HepG2 (cell line): ENCODE measurements at regions not wholly inside any gene's neighbourhood (a gene's known extent, or its start where the extent isn't known, plus 50 kb on each side); places are given as distances from the start of the nearest gene placed in this dataset.

Source experiments
- ATAC-seq: fragments of 200-7000 bp; cut with Tn5 transposase; 3 replicates; pipeline ENCODE4 v1.9.1; 2020; ENCODE audit warnings: mild to moderate bottlenecking, moderate library complexity
- BruUV-seq: library from RNA; stranded (reverse); fragments of 400-500 nt; replicated peaks from 2 replicates; lab custom pipeline; 2021; lab: Mats Ljungman, UMichigan
- CTCF ChIA-PET: fragments of 300-600 bp; formaldehyde crosslinking; extraction: SDS; loops from one replicate; lab custom pipeline; 2021; ENCODE audit warnings: low total read pairs, inconsistent platforms, low intra/inter-chr PET ratio; lab: Yijun Ruan, JAX
- POLR2A ChIA-PET: fragments of 350-600 bp; sonication (Branson Sonifier 250); formaldehyde crosslinking; loops from one replicate; lab custom pipeline; 2020; ENCODE audit warnings: antibody characterized with exemption, inconsistent platforms; lab: Yijun Ruan, JAX
- DNase-seq: peaks from one replicate; pipeline ENCODE4 v3.0.0-alpha.2; 2015; ENCODE audit warnings: low spot score
- FAIRE-seq: peaks from 3 replicates; lab custom pipeline; 2011; peaks lifted over from hg19 to GRCh38; lab: Jason Lieb, UNC
- H2AFZ ChIP-seq: one replicate; pipeline ENCODE4 v1.6.1; 2011; ENCODE audit warnings: low read length, inconsistent platforms
- H3K27ac ChIP-seq: fragments of 300-600 bp; 3 replicates; pipeline ENCODE4 v1.8.0; 2011; ENCODE audit warnings: mixed run types, mild to moderate bottlenecking, mixed read lengths, low read length, inconsistent platforms; ENCODE audit not compliant: insufficient read depth; ENCODE audit errors: extremely low read length
- H3K27me3 ChIP-seq, 2 experiments: fragments of 200-600 bp in 1 of 2; 2 replicates in 1 of 2; 3 replicates in 1 of 2; pipeline versions ENCODE4 v1.6.0 to v1.8.0; 2011; ENCODE audit warnings: low read length in 2 of 2, mild to moderate bottlenecking in 2 of 2, moderate library complexity in 2 of 2, inconsistent platforms in 1 of 2; ENCODE audit not compliant: insufficient read depth in 2 of 2, control insufficient read depth in 1 of 2
- H3K36me3 ChIP-seq, 2 experiments: fragments of 200-600 bp in 1 of 2; replicated peaks in 1 of 2; 2 replicates in 1 of 2; 3 replicates in 1 of 2; pipeline versions ENCODE4 v1.5.1 to v1.8.0; 2011; ENCODE audit warnings: low read length in 2 of 2, inconsistent platforms in 1 of 2; ENCODE audit not compliant: insufficient read depth in 2 of 2, control insufficient read depth in 1 of 2
- H3K4me1 ChIP-seq: 2 replicates; pipeline ENCODE4 v1.5.1; 2012; ENCODE audit warnings: low read length, inconsistent platforms; ENCODE audit not compliant: insufficient read depth
- H3K4me2 ChIP-seq: 2 replicates; pipeline ENCODE4 v1.6.0; 2011; ENCODE audit warnings: low read depth, low read length, inconsistent platforms
- H3K4me3 ChIP-seq, 3 experiments: fragments of 200-600 bp in 1 of 3; sonication (generic), shearing (Covaris generic) in 1 of 3; replicated peaks in 1 of 3; 2 replicates each; pipeline ENCODE4 v1.5.1; 2011 to 2016; ENCODE audit warnings: low read length in 3 of 3, inconsistent platforms in 2 of 3, low read depth in 2 of 3, mild to moderate bottlenecking in 2 of 3, control low read depth in 1 of 3, mixed read lengths in 1 of 3; ENCODE audit not compliant: insufficient read depth in 1 of 3
- H3K79me2 ChIP-seq: one replicate; pipeline ENCODE4 v1.6.1; 2011; ENCODE audit warnings: low read length, inconsistent platforms; ENCODE audit not compliant: insufficient read depth
- H3K9ac ChIP-seq: 2 replicates; pipeline ENCODE4 v1.6.0; 2011; ENCODE audit warnings: mild to moderate bottlenecking, low read depth, low read length, inconsistent platforms; ENCODE audit not compliant: insufficient read depth
- H3K9me3 ChIP-seq: 2 replicates; pipeline ENCODE4 v1.5.1; 2012; ENCODE audit warnings: mild to moderate bottlenecking, low read length
- H4K20me1 ChIP-seq: 2 replicates; pipeline ENCODE4 v1.6.0; 2011; ENCODE audit warnings: inconsistent platforms, mild to moderate bottlenecking, low read length, moderate library complexity; ENCODE audit not compliant: insufficient read depth
- ATF7 ChIP-seq, 2 experiments: fragments of 450-650 bp in 1 of 2; sonication (generic) in 1 of 2; formaldehyde crosslinking in 1 of 2; IDR thresholded peaks; 2 replicates each; pipeline versions ENCODE4 v1.4.0 to v1.6.1; 2016 to 2020; ENCODE audit warnings: antibody characterized with exemption in 1 of 2, mild to moderate bottlenecking in 1 of 2, missing genetic modification reagents in 1 of 2
- ESRRA ChIP-seq: sonication (generic); formaldehyde crosslinking; IDR thresholded peaks from 2 replicates; pipeline ENCODE4 v1.5.1; 2020; ENCODE audit warnings: mild to moderate bottlenecking, low read depth, missing genetic modification reagents
- HDAC6 ChIP-seq: fragments of 200-600 bp; sonication (generic); IDR thresholded peaks from 2 replicates; pipeline ENCODE4 v1.7.0; 2017; ENCODE audit warnings: mild to moderate bottlenecking, antibody characterized with exemption, low read length, low read depth
- KDM2A ChIP-seq: sonication (generic); formaldehyde crosslinking; IDR thresholded peaks from 2 replicates; pipeline ENCODE4 v1.4.0; 2020; ENCODE audit warnings: low read depth, missing genetic modification reagents, borderline replicate concordance
- NFE2 ChIP-seq: sonication (generic); formaldehyde crosslinking; IDR thresholded peaks from 2 replicates; pipeline ENCODE4 v1.4.0; 2020; ENCODE audit warnings: missing genetic modification reagents
- SMARCC2 ChIP-seq: fragments of 450-650 bp; IDR thresholded peaks from 2 replicates; pipeline ENCODE4 v1.6.1; 2017; ENCODE audit warnings: antibody characterized with exemption, mild to moderate bottlenecking
- TARDBP ChIP-seq: sonication (generic); formaldehyde crosslinking; IDR thresholded peaks from 2 replicates; pipeline ENCODE4 v1.8.0; 2022; ENCODE audit warnings: mild to moderate bottlenecking, missing genetic modification reagents
- TFDP2 ChIP-seq: sonication (generic); formaldehyde crosslinking; IDR thresholded peaks from 2 replicates; pipeline ENCODE4 v1.4.0; 2020; ENCODE audit warnings: missing genetic modification reagents
- U2AF2 ChIP-seq: fragments of 200-400 bp; formaldehyde crosslinking; IDR thresholded peaks from 2 replicates; pipeline ENCODE4 v1.6.1; 2017; ENCODE audit warnings: low read depth, mild to moderate bottlenecking, low read length
- ZFP62 ChIP-seq: sonication (generic); formaldehyde crosslinking; IDR thresholded peaks from 2 replicates; pipeline ENCODE4 v1.4.0; 2020; ENCODE audit warnings: missing genetic modification reagents
- ZNF24 ChIP-seq: fragments of 450-650 bp; IDR thresholded peaks from 2 replicates; pipeline ENCODE4 v1.6.1; 2017; ENCODE audit warnings: antibody characterized with exemption, mild to moderate bottlenecking
- ZNF484 ChIP-seq: sonication (generic); formaldehyde crosslinking; IDR thresholded peaks from 2 replicates; pipeline ENCODE4 v1.5.1; 2020; ENCODE audit warnings: mild to moderate bottlenecking, low read depth, missing genetic modification reagents, borderline replicate concordance
- WGBS: methylation state at CpG from one replicate; pipeline ENCODE4 v1.1.6; 2017; ENCODE audit warnings: low lambda C conversion rate; 5-methylcytosine and 5-hydroxymethylcytosine counted together
- in situ Hi-C: cut with HindIII; loops from 2 replicates; pipeline ENCODE4 v1.10.0; 2017; ENCODE audit warnings: low pct_unique_long_range_greater_than_20kb; ENCODE audit not compliant: extremely low pct_ligation_motif_present
- intact Hi-C: fragments of 100-400 bp; cut with micrococcal nuclease; formaldehyde crosslinking; loops from one replicate; pipeline ENCODE4 v1.10.0; 2022; ENCODE audit not compliant: unreplicated experiment
- TF ChIP-seq, protein P1 (sequence below): sonication (generic); formaldehyde crosslinking; IDR thresholded peaks from 2 replicates; pipeline ENCODE4 v1.4.0; 2020; ENCODE audit warnings: mild to moderate bottlenecking, low read depth, missing genetic modification reagents

- H3K4me1 ChIP-seq, result peaks cover 25% of the 10 kb centered on the region
- ChIA-PET CTCF (no interaction called here), POLR2A (no interaction called here)
- ATAC-seq (no peak), FAIRE-seq (no peak), DNase-seq (no peak)
- no peaks in the 10 kb centered on the region for H3K79me2 ChIP-seq
- no peaks in the 10 kb centered on the region for H3K9me3 ChIP-seq
- in situ Hi-C loops, result no loop called here
- intact Hi-C loops, result no loop called here
- H3K9ac ChIP-seq, result no peak overlapping the region
- H3K4me2 ChIP-seq, result no peak overlapping the region
- no TSS peak for BruUV-seq
- no peak overlapping the region for H3K4me3 ChIP-seq
- no peaks in the 10 kb centered on the region for H3K36me3 ChIP-seq
- H3K27me3 ChIP-seq, result no peaks in the 10 kb centered on the region
- TF ChIP-seq ZNF24 (no peak), ATF7 (IDR thresholded peaks at IDR 0.05) (peak; percentile 32; the same call in 1 of the 2 replicates), ATF7 (CRISPR knock-in tag; IDR thresholded peaks at IDR 0.05) (no peak), SMARCC2 (no peak)
- H3K27ac ChIP-seq, result no peak overlapping the region
- no peaks in the 10 kb centered on the region for H4K20me1 ChIP-seq
- 98% methylated on average over 4 of the region's 4 CpGs for WGBS
- no peak overlapping the region for H2AFZ ChIP-seq
Observed at GRCh38 chr18:39415471-39415870, 1849.9 kb upstream of the CELF4 start.

- no TSS peak for BruUV-seq
- no peak overlapping the region for H3K4me2 ChIP-seq
- H3K79me2 ChIP-seq, result no peaks in the 10 kb centered on the region
- H3K9ac ChIP-seq, result no peak overlapping the region
- H3K4me3 ChIP-seq, result no peak overlapping the region
- TF ChIP-seq NFE2 (CRISPR knock-in tag) (no peak), KDM2A (CRISPR knock-in tag) (no peak), ZFP62 (CRISPR knock-in tag) (no peak), HDAC6 (no peak), ESRRA (CRISPR knock-in tag) (no peak), TFDP2 (no peak), TARDBP (CRISPR knock-in tag) (no peak), ZNF484 (CRISPR knock-in tag) (no peak), U2AF2 (no peak)
- TF ChIP-seq, protein P1, sequence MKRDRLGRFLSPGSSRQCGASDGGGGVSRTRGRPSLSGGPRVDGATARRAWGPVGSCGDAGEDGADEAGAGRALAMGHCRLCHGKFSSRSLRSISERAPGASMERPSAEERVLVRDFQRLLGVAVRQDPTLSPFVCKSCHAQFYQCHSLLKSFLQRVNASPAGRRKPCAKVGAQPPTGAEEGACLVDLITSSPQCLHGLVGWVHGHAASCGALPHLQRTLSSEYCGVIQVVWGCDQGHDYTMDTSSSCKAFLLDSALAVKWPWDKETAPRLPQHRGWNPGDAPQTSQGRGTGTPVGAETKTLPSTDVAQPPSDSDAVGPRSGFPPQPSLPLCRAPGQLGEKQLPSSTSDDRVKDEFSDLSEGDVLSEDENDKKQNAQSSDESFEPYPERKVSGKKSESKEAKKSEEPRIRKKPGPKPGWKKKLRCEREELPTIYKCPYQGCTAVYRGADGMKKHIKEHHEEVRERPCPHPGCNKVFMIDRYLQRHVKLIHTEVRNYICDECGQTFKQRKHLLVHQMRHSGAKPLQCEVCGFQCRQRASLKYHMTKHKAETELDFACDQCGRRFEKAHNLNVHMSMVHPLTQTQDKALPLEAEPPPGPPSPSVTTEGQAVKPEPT, result no peak
- H3K36me3 ChIP-seq, result no peaks in the 10 kb centered on the region
- no peaks in the 10 kb centered on the region for H3K9me3 ChIP-seq
- no peaks in the 10 kb centered on the region for H4K20me1 ChIP-seq
- no peak for DNase-seq
- H2AFZ ChIP-seq, result no peak overlapping the region
- no peak for ATAC-seq
- in situ Hi-C loops (no loop called here), intact Hi-C loops (no loop called here)
- FAIRE-seq, result no peak
- ChIA-PET POLR2A (no interaction called here), CTCF (no interaction called here)
- no peaks in the 10 kb centered on the region for H3K27me3 ChIP-seq
- 98% methylated on average over 4 of the region's 4 CpGs for WGBS
- H3K27ac ChIP-seq, result no peak overlapping the region
- peaks cover 12% of the 10 kb centered on the region for H3K4me1 ChIP-seq
Observed at GRCh38 chr18:39414009-39414700, 1848.6 kb upstream of the CELF4 start.
